ENCODE measurements at regions not wholly inside any gene's neighbourhood (a gene's known extent, or its start where the extent isn't known, plus 50 kb on each side); places are given as distances from the start of the nearest gene placed in this dataset.

DNA sequence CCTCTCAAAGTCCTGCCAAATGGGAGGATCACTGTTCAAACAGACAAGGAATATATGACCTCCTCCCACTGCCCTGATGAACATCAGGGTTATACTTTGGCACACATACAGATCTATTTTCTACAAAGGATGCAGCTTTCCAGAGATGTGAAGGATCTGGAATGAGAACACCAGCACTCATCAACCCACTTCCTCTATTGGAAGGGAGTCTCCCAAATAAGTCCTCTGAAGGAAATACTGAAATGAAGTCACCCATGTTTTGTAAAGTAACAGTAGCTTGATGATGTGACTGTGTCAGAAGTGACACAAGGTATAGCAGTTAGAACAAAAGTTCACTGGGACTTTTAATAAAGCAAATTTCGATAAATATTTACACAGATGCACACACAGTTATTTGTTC is 104.9 kb downstream of the OGFRL1 start:
- TF ChIP-seq, protein P1, sequence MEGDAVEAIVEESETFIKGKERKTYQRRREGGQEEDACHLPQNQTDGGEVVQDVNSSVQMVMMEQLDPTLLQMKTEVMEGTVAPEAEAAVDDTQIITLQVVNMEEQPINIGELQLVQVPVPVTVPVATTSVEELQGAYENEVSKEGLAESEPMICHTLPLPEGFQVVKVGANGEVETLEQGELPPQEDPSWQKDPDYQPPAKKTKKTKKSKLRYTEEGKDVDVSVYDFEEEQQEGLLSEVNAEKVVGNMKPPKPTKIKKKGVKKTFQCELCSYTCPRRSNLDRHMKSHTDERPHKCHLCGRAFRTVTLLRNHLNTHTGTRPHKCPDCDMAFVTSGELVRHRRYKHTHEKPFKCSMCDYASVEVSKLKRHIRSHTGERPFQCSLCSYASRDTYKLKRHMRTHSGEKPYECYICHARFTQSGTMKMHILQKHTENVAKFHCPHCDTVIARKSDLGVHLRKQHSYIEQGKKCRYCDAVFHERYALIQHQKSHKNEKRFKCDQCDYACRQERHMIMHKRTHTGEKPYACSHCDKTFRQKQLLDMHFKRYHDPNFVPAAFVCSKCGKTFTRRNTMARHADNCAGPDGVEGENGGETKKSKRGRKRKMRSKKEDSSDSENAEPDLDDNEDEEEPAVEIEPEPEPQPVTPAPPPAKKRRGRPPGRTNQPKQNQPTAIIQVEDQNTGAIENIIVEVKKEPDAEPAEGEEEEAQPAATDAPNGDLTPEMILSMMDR (IDR thresholded peaks at IDR 0.05; ENCODE audit: unreplicated experiment in 3 of 3): no peak
- no peak overlapping the region for H3K4me3 Mint-ChIP-seq
- peaks cover 60% of the 10 kb centered on the region for H3K36me3 Mint-ChIP-seq (ENCODE audit: low read depth)
- no peaks in the 10 kb centered on the region for H3K9me3 Mint-ChIP-seq
- peak overlapping the region; percentile 77 to 89 (median 86) for H3K27ac Mint-ChIP-seq
- peaks cover 63% of the 10 kb centered on the region for H3K4me1 Mint-ChIP-seq
- no peaks in the 10 kb centered on the region for H3K27me3 Mint-ChIP-seq (ENCODE audit: low read depth)

DNA sequence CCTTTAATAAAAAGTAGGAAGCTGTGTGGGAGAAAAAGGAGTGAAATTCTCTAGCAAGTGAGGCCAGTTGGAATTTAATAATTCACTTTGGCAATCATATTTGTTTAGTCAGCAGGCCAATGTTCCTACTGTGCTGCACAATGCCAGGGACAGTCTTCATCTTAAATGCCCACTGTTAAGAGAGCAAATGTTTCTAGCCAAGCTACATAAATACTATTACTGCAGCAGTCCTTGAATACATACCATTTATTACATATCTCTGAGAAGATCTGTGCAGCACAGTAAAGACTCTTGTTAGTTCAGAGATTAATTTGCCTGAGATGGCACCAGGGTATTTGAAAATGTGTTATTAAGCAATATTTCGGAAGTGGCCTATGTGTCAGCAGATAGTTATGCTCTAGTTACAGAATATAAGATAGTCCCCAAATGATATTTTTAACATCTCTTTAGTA is 105.4 kb downstream of the OGFRL1 start:
- Mint-ChIP-seq H3K4me1 (peaks cover 60% of the 10 kb centered on the region), H3K27me3 (ENCODE audit: low read depth) (no peaks in the 10 kb centered on the region), H3K36me3 (ENCODE audit: low read depth) (peaks cover 58% of the 10 kb centered on the region), H3K9me3 (no peaks in the 10 kb centered on the region), H3K4me3 (peak overlapping the region in 1 of 3 experiments; percentile 2), H3K27ac (peak overlapping the region; percentile 77 to 89 (median 86))
- TF ChIP-seq, protein P1 (IDR thresholded peaks at IDR 0.05; ENCODE audit: unreplicated experiment in 3 of 3): no peak

DNA sequence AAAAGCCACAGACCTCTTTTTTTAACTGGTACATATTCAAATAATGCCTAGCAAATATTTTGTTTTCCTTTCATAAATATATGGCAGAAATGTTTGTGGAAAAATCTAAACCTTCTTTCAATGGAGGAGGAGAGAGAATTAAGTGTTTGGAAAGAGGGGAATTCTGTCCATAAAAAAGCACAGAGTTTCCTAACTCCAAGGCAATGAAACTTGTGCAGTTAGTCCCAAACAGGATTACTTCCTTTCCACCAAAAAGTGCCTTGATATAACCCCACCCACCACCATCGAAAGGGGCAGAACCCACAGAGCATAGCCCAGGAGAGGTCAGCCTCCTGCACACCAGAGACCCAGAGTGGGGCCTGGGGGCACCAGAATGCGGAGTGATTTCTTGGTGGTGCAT is 106.3 kb downstream of the OGFRL1 start:
- peak overlapping the region; percentile 68 to 91 (median 83) for H3K27ac Mint-ChIP-seq
- no peaks in the 10 kb centered on the region for H3K9me3 Mint-ChIP-seq
- TF ChIP-seq, protein P1 (IDR thresholded peaks at IDR 0.05; ENCODE audit: unreplicated experiment in 3 of 3): no peak
- peaks cover 53% of the 10 kb centered on the region for H3K4me1 Mint-ChIP-seq
- H3K36me3 Mint-ChIP-seq (ENCODE audit: low read depth): peaks cover 51% of the 10 kb centered on the region
- H3K27me3 Mint-ChIP-seq (ENCODE audit: low read depth): no peaks in the 10 kb centered on the region
- peak overlapping the region in 2 of 3 experiments; percentile 3 to 5 for H3K4me3 Mint-ChIP-seq

DNA sequence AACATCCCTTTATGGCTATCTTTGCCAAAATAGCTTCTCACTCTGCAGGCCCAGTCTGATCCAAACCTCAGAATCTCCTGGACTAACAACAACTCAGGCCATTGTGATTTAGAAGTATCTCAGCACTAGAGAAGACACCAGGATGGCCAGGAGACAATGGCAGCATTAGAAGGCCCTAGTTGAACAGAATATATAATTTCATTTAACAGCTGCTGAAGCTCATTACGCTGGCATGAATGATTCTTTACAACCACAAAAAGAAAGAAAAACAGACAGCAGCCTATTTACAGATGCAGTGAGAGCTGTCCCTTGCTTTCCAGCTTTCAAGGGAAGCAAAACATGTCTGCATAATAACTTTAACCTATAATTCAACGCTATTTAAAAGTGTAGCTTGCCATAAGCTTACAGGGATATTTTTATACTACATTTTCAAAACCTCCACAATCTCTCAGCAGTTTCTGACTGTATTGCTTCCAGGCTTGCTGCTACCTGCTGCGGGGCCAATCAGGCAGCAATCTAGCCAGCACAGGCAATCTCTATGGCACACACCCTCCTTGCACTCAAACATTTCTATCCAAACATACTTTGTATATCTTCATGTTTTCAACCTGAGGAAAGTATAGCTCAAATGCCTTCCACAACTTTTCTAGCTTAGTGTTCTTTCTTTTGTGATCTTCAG is 107.3 kb downstream of the OGFRL1 start:
- no peaks in the 10 kb centered on the region for H3K27me3 Mint-ChIP-seq (ENCODE audit: low read depth)
- H3K9me3 Mint-ChIP-seq: no peaks in the 10 kb centered on the region
- H3K36me3 Mint-ChIP-seq (ENCODE audit: low read depth): peaks cover 50% of the 10 kb centered on the region
- H3K4me1 Mint-ChIP-seq: peaks cover 53% of the 10 kb centered on the region
- H3K4me3 Mint-ChIP-seq: no peak overlapping the region
- peak overlapping the region; percentile 26 to 91 (median 68) for H3K27ac Mint-ChIP-seq
- TF ChIP-seq, protein P1 (IDR thresholded peaks at IDR 0.05; ENCODE audit: unreplicated experiment in 3 of 3): no peak

DNA sequence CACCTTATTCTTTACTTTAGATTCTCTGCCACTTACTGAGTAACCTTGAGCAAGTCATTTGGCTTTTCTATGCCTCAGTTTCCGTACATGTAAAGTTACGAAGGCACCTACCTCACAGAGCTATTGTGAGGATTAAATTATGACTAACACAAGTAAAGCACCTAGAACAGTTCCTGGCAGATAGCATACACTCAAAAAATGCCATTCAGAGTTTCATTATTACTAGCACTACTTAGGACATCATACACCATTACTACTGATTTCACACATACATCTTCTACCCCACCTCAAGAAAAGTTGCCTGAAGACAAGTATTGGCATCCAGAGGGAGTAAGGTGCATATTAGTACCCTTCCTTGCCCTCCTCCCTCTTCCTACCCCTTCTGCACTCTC is 107.8 kb downstream of the OGFRL1 start:
- TF ChIP-seq, protein P1 (IDR thresholded peaks at IDR 0.05; ENCODE audit: unreplicated experiment in 3 of 3): no peak
- Mint-ChIP-seq H3K9me3 (no peaks in the 10 kb centered on the region), H3K27me3 (ENCODE audit: low read depth) (no peaks in the 10 kb centered on the region), H3K27ac (peak overlapping the region; percentile 26 to 91 (median 68)), H3K4me1 (peaks cover 53% of the 10 kb centered on the region), H3K36me3 (ENCODE audit: low read depth) (peaks cover 46% of the 10 kb centered on the region), H3K4me3 (no peak overlapping the region)

DNA sequence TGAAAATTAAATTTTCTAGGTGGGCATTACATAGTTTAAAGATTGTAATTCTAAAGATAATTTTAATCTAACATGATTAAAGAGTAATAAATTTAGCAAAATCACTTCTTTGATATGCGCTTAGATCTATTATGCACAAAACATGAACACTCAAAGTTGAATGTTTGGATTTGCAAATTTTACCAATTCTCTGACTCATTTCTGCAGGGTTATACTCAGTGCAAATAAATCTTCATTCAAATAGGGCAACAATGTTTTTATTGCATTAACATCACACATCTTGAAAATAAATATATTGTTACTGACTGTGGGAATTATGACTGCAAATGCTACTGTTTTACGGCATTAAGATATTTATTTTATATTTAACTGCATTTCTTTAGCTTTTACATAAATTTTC is 110.7 kb downstream of the OGFRL1 start:
- Mint-ChIP-seq H3K36me3 (ENCODE audit: low read depth) (peaks cover 29% of the 10 kb centered on the region), H3K9me3 (no peaks in the 10 kb centered on the region), H3K4me1 (peaks cover 38% of the 10 kb centered on the region), H3K27me3 (ENCODE audit: low read depth) (no peaks in the 10 kb centered on the region), H3K4me3 (no peak overlapping the region), H3K27ac (peak overlapping the region in 1 of 3 experiments; percentile 34)
- TF ChIP-seq, protein P1 (IDR thresholded peaks at IDR 0.05; ENCODE audit: unreplicated experiment in 3 of 3): no peak
